NCI-H510A treated with DMSO at 0.1 percent for 48 hours (cell line): ENCODE measurements at regions not wholly inside any gene's neighbourhood (a gene's known extent, or its start where the extent isn't known, plus 50 kb on each side); places are given as distances from the start of the nearest gene placed in this dataset.

Source experiments
- DNase-seq: peaks from one replicate; lab custom pipeline; 2025; lab: John Stamatoyannopoulos, UW

DNA sequence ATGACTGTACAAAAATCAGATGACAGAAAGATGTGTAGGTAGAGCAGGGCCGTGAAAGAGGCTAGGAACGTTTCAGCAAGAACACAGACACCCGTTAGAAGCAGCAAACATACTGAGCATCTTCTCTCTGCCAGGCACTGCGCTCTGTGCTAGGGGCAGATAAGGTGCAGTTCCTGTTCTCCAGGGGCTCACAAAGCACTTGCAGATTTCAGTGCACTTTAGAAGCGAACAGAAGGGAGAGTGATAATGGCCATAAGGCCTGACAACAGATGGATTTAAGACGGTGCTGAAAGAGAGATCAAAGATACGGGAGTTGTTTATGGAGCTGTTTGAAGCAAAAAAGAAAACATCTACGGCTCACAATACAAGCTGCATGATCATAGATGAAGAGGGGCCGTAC lies 200.3 kb upstream of the FOXD3 start:
- no peak for DNase-seq

DNA sequence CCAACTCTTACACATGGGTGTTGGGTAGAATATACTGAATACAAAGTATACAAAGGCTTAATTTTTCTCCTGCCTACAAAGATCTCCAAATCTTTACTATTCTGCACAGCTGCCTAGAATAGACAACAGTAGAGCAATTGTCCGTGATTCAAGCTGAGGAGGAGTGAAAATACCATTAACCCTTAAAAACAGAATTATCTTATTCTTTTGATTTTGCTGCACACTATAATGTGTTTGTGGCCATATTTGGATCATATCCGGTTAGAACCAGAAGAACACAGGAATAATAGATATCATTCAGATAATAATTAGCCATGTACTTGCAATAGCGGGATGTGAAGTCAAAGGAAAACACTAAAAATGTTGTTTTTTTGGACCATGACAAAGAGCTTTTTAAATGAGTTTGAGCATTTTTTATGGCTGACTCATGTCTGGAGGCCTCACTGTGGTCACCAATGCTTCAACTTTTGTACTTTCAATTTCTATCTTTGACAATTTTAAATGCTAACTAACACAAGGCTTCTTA lies 197.6 kb upstream of the FOXD3 start:
- no peak for DNase-seq

DNA sequence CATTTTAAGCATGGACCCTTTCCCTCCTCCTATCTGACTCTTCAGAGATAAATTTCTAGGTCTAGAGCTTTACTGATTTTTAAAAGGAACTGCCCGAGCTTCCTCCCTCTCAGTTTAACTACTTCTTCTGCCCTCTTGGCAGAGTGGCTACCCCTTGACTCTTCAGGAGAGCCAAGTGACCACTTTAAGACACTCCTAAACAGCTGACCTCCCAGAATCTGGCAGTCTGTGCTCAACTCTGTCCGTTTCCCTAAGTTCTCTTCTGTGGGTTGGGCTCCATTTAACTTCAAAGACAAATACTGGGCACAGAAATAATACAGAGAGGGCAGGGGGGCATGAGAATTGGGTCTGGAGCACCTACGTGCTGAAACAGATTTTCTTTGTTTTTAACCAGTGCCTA lies 196.3 kb upstream of the FOXD3 start:
- DNase-seq = no peak

- no peak for DNase-seq
Observed at GRCh38 chr1:63127376-63127775, 195.0 kb upstream of the FOXD3 start.

- no peak for DNase-seq
Observed at GRCh38 chr1:63128556-63128955, 193.8 kb upstream of the FOXD3 start.

DNA sequence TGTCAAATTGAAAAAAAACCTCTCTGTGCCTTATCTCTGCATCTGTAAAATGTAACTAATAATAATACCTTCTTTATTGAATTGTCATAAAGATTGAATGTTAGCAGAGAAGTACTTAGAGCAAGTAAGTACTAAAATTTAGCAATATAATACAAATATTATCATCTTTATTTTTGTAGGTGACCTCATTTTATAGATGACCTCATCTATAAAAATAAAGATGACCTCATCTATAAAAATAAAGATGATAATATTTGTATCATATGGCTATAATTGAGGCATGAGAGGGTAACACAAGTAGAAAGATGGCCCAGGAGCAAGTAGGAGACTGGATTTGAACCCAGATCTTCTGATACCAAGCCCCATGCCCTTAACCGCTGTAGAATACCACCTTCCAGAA lies 193.2 kb upstream of the FOXD3 start:
- DNase-seq = no peak

GRCh38 chr1:63129855-63130254 lies 192.5 kb upstream of the FOXD3 start:
- no peak for DNase-seq

DNA sequence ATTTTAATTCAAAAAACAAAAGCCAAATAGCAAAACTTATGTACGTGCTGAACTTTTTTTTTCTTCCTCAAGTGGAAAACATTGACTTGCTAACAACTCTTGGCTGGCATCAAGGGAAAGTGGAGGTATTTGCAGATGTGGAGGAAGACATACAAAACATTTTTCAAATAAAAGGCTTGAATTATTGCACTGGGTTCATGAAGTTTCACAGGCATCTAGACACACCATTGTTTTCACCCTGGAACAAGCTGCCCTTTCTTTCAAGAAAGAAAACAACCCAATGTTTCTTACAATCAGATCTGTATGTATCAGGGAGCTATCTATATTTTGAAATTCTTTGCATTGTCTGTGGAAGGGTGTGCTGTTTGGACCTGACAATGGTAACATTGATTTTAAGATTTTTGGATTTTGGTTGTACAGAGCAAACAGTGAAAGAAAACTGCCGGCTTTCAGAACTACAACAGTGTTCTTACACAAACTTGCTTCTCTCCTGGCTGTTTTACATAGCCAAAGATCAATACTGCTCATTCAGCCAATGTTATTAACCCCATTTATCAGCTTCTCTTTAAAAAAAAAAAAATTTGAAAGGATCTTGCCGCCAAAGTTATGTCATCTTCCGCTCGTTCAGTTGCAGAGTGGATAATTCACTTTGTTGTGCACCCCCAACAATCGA lies 187.7 kb upstream of the FOXD3 start:
- no peak for DNase-seq

GRCh38 chr1:63135174-63135512 lies 187.2 kb upstream of the FOXD3 start:
- no peak for DNase-seq

- DNase-seq = no peak
Observed at GRCh38 chr1:63135801-63136200, 186.6 kb upstream of the FOXD3 start.

DNA sequence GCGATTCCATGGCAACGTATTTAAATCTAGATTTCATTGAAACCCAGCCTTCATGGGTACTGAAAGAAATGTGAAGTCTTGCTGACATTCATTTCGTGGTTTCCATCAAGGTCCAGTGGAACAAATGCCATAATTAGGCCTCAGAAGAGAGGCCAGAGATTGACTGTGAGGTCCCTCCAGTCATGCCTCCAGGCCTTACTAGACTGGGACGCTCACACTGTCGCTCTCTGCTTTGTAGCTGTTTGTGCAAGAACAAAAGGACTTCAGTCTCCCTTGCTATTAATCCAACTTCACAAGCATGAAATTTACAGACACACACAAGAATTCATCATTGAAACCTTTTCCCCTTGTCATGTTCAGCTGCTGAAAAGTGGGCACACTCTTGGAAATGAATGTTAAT lies 180.4 kb upstream of the FOXD3 start:
- no peak for DNase-seq

DNA sequence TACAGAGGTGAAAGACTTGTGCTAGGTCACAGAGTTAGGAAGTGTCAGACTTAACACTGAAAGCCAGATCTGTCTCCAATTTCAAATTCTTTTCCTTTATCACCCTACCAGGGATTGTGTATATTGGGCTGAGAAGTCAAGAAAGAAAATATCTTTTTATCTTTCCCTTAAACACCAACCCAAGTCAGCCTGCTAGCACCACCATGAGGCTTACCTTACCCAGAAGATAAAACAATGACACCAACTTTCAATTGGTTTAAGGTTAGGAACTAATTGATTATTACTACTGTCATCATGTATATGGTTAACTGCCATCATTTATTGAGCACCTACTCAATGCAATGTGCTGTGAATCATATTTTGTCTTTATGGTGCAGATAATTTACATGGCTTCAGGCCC lies 178.9 kb upstream of the FOXD3 start:
- DNase-seq = no peak

GRCh38 chr1:63147783-63148182 lies 174.6 kb upstream of the FOXD3 start:
- DNase-seq = no peak

- DNase-seq = peak; percentile 44
Observed at GRCh38 chr1:63148825-63149645, 173.3 kb upstream of the FOXD3 start.

DNA sequence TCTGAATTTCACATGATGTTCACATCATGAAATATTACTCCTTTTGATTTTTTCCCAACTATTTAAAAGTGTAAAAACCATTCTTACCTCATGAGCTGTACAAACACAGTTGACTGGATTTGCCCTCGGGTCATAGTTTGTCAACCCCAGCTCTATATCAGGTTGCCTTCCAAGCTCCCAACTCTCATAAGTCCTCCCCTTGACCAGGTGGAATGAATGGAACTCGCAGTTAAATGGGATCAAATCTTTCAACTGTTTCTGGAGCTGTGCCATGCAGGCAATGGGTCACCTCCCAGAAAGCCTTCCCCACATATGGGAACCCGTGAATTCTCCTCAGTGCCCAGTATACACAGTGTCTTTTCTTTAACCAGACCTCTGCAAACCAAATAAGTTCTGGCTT lies 169.8 kb upstream of the FOXD3 start:
- DNase-seq = no peak

DNA sequence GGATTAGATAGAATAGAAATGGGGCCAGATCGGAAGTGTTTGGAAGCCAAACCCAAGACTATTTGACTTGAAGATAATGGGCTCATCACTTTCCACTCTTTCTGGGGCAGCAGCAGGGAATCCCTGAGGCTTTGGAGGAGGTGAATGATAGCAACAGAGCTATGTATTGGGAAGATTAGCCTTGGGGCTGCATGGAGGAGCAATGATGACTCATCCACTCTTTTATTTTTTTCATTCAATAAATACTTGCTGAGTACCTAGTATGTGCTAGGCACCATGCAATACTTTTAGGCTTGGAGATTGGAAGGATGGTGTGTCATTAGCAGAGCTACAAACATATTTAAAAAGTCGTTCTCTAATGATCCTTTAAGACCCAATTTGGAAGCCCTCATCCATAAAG lies 166.9 kb upstream of the FOXD3 start:
- DNase-seq = no peak

- no peak for DNase-seq
Observed at GRCh38 chr1:63157085-63157484, 165.3 kb upstream of the FOXD3 start.

DNA sequence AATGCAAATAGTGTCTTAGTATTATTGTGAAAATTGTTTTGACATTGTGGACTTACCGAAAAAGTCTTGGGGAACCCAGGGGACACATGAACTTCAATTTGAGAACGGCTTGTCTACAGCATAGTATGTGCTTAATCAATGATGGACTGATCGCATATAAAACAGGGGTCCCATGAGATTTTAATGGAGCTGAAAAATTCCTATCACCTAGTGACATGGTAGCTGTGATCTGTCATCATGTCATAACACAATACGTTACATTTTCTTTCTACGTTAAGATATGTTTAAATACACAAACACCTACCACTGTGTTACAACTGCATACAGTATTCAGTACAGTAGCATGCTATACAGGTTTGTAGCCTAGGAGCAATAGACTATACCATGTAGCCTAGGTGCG lies 153.3 kb upstream of the FOXD3 start:
- DNase-seq = no peak

GRCh38 chr1:63173161-63173560 lies 149.2 kb upstream of the FOXD3 start:
- no peak for DNase-seq

- peak; percentile 9 for DNase-seq
Observed at GRCh38 chr1:63189677-63190076, 132.7 kb upstream of the FOXD3 start.

GRCh38 chr1:63190171-63190570 lies 132.2 kb upstream of the FOXD3 start:
- DNase-seq = no peak

DNA sequence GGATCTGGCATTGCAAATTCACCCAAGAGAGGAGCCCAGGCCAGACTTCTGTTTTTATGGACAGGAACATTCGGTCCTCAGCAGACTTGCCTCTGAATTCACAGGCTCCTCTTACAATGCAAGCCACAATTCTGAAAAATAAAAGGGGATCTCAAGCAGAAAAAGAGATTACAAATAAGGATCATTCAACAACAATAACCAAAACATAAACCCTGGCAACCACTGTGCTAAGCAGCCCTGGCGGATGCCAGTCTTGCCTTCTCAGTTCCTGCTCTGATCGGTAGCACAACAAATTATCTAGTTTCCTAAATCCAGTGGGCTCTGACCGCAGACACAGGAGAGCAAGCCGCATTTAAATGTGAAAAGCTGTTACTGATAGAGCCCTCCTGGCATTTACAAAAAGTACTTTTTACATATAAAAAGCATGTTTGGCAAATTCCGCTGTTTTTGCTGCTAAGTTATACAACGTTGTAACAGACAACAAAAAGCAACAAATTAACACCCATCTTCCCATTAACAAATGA lies 123.4 kb upstream of the FOXD3 start:
- DNase-seq = no peak

DNA sequence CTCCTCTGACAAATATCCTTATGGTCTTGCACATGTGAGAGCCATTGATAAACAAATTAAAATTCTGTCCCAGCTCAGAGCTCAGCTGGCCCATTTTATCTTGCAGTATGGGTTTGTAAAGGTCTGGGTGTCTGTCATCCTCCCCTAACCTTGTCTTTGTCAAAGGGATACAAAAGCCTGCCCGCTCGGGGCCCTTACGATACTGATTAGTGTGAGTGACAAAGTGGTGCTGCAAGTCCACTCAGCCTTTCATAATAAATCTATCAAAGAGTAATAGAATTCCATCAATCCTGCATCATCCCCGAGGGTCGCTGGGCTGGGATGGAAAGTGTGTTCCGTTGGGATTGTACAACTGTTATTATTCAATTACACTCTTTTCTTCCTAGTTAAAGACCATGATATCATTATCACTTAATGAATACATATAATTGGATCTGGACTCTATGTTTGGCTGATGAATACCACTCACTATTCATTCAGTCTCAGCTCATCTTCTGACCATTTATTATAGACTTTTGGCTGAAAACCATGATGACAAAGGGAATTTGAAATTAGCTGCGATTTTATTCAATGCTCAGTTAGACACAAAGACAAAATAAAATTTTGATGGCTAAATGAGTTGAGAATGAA lies 122.5 kb upstream of the FOXD3 start:
- no peak for DNase-seq
